Stimulated activated CD4-positive, alpha-beta T cell treated with anti-CD3 and anti-CD28 coated beads, Interleukin-15, amount 100 ng/mL, for 1 hour (primary cell): ENCODE measurements at regions not wholly inside any gene's neighbourhood (a gene's known extent, or its start where the extent isn't known, plus 50 kb on each side); places are given as distances from the start of the nearest gene placed in this dataset.
"Not testable (repeated sequence)": the region's sequence is repeated elsewhere in the genome, so short reads cannot be mapped to it uniquely, and the experiment has no call there.

Source experiments
- DNase-seq, 2 donors: peaks; one replicate each; pipeline ENCODE4 v3.0.0-alpha.2; 2020; ENCODE audit warnings: low read depth in 1 of 2, low spot score in 1 of 2

DNA sequence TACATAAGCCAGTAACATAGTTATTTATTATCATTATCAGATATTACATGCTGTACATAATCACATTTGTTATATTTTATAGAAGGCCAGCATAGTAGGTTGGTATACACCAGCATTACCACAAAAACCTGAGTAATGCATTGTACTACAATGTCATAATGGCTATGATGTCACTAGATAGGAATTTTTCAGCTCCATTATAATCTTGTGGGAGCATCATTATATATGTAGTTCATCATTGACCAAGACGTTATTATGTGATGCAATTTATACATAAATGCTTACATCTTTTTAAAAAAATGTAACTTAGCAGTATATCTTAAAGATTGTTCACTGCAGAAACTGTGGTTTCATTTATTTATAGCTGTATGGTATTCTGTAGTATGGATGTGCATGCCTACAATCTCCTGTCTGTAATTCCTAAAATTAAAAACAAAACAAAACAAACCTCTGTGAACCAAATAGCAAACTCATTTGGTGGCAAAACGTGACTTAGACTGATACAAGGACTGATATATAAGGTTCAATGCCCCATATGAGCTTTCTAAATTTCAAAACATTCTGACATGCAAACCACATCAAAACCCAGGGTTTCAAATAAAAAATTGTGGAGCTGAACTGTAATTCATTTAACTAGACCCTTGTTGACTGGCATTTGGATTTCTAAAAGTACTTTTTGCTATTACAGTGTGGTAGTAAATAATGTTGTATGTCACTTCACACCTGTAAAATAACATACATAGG lies 250.9 kb downstream of the DLEU7 start:
- DNase-seq, result no peak

DNA sequence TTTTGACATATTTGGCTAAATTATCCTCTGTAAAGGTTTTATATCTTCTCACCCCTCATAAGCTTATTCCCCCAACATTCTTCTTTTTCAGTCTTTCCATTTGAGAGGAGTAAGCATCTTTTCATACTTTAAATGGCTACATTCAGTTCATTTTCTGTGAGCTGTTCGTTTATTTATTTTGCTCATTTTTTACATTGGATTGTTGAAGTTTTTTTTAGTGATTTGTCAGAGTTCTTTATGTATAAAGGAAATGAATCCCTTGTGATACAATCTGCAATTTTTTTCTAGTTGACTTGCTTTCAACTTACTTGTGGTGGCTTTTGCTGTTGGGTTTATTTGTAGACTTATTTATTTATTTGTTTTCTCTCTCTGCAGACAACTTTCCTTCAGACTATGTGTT lies 250.3 kb downstream of the DLEU7 start:
- DNase-seq, result no peak

GRCh38 chr13:50594276-50595051 lies 249.0 kb downstream of the DLEU7 start:
- DNase-seq, result no peak

GRCh38 chr13:50595196-50595595 lies 248.3 kb downstream of the DLEU7 start:
- DNase-seq, result no peak

- no peak for DNase-seq
Observed at GRCh38 chr13:50596156-50596555, 247.3 kb downstream of the DLEU7 start.

DNA sequence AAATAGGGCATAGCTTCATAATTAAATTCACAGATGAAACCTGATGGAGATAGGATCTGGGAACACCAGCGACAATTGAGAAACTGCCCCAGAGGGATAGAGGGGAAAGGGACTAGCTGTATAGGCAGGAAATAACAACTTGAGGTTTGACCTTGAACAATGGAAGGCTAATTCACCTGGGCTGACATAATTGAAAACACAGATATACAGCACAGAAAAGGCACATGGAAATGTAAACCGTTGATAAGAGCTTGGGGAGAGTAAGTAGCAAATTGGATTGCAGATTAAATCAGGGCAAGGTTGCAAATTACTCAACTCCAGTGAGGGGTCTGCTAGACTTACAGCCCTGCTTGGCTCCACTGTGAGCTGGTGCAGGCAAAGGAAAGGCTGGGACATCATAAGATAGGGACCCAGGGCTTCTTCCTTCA lies 246.7 kb downstream of the DLEU7 start:
- DNase-seq, result no peak

- no peak for DNase-seq
Observed at GRCh38 chr13:50598338-50598737, 245.2 kb downstream of the DLEU7 start.

DNA sequence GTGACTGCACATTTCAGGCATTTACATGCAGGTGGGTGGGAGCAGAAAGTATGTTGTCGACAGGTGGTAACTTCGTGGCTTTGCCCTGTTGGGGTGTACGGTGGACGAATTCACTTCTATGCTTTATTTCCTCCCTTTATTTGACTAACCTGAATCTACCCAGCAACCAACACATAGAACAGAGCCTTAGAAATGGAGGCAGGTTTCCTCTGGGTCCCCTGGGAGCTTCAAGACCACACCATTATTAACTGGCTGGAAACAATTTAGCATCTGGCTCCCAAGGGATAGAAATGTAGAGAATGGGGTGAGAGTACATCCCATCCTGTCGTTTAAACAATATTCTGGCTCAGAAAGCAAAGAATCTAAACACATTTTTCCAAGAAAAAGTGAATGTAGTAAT lies 244.4 kb downstream of the DLEU7 start:
- no peak for DNase-seq

- no peak for DNase-seq
Observed at GRCh38 chr13:50599927-50600326, 243.6 kb downstream of the DLEU7 start.

GRCh38 chr13:50608370-50608769 lies 235.1 kb downstream of the DLEU7 start:
- DNase-seq, result no peak

- no peak for DNase-seq
Observed at GRCh38 chr13:50609011-50609410, 234.5 kb downstream of the DLEU7 start.

DNA sequence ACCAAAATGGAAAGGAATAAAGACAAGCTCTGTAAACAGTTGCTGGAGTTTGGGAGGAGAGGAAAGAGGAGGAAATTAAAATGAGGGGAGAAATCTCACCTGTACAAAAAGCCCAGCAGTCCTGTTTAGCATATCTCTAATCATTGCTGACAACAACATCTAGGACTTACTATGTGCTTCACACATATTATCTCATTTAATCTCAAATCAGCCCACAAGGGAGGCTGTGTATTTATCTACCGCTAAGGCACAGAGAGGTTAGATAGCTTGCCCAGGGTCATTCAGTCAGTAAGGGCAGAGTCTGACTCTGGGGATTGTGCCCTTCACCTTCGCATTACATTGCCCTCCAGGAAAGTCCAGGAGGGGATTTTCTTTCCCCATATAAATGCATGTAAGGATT lies 233.3 kb downstream of the DLEU7 start:
- DNase-seq, result no peak

GRCh38 chr13:50611117-50611781 lies 232.2 kb downstream of the DLEU7 start:
- DNase-seq, result no peak

DNA sequence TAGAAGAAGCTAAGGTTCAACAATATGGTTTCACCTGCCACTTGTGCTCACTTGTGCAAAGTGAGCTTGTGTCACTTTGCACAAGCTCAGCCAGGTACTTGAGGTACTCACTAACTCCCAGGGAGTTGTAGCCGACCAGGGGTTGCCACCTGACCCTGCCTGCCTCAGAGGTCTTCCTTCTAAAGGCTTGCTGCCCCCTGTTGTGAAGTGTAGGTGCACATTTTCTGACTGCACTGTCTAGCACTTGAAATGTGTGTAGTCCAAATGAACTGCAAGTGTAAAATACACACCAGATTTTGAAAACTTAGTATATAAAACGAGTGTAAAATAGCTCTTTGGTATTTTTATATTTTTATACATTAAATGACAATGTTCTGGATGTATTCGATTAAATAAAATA lies 230.8 kb downstream of the DLEU7 start:
- DNase-seq, result no peak

DNA sequence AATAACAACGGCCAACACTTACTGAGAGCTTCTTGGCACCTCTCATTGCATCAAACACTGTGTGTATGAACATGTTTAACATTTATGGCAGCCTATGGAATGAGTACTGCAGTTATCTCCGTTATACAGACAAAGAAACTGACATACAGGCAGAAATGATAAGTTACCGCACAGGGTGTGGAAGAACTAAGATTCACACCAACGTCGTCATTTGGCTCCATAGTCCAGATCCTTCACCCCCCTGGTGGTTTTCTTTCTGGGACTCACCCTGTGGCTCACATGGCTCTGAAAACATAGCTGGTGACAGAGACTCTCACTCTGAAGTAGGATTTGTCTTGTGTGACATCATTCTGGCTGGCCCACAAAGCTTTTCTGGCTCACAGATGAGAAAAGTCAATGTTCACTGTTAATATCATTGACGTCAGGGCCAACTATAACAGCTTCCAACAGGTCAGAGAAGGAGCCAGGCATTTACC lies 230.1 kb downstream of the DLEU7 start:
- DNase-seq, result no peak

DNA sequence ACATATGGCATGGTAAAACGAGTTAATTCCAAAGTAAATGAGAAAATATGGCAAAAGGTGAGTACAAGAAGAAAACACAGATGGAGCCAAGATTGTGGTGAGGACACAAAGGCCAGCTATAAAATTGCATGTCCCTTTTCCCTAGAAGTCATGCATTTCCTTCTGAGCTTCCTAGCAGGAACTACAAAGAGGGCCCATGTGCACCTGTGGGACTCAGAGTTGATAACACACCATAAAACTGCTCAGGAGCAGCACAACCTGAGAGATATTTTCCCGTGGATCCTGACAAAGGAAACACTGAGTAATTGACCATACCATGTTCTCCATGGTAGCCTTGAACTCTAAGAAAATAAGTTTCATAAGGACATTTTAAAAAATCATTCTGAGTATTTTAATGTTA lies 228.3 kb downstream of the DLEU7 start:
- DNase-seq, result no peak

DNA sequence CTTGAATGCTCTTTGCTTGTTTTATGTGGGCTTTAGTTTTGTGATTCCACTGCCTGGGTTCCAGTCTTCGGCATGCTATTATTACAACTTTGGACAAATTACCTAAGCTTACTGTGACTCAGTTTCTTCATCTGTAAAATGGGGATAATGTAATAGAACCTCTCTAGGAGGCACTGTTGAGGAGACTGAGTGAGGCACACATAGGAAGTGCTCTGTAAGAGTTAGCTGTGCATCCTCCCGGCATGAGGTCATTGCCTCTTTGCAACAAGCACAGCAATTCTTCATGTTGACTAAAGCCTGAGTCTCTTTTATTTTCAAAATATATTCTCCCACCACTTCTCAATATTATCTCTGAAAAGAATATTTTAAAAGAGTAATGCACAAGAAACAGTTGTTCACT lies 227.4 kb downstream of the DLEU7 start:
- no peak for DNase-seq

GRCh38 chr13:50617134-50617721 lies 226.3 kb downstream of the DLEU7 start:
- DNase-seq, result no peak

DNA sequence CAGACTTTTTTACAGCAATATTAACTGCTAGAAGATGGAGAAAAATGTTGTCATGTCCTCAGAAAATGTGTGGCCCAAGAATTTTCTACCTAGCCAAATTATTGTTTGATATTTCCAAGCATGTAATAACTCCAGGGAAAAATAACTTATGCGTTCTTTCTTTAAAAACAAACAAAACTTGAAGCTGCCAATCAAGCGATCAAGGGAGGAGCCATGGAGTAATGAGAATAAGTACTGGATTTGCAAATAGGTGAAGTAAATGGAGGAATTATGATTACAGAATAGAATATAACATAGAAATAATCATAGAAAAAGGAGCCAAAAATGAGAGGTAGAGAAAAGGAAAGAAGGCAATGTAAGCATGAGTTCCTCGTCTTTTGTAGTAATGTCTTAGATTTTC lies 225.3 kb downstream of the DLEU7 start:
- DNase-seq, result no peak

DNA sequence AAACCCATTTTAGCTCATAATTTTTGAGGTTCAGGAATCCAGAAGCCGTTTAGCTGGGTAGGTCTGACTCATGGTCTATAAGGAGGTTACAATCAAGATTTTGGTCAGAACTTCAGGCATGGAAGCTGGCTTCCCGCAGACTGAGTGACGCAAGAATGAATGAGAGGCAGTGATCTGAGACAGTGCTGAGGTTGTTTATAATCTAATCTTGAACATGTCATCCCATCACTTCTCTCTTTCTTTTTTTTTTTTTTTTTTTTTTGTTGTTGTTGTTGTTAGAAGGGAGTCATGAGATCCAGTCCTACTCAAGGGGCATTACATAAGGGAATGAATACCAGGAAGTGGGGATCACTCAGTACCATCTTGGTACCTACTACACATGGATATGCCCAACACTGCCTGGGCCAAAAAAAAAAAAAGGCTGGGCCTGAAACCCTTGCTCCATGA lies 217.4 kb downstream of the DLEU7 start:
- DNase-seq, result no peak

- no peak for DNase-seq
Observed at GRCh38 chr13:50627111-50627510, 216.4 kb downstream of the DLEU7 start.

DNA sequence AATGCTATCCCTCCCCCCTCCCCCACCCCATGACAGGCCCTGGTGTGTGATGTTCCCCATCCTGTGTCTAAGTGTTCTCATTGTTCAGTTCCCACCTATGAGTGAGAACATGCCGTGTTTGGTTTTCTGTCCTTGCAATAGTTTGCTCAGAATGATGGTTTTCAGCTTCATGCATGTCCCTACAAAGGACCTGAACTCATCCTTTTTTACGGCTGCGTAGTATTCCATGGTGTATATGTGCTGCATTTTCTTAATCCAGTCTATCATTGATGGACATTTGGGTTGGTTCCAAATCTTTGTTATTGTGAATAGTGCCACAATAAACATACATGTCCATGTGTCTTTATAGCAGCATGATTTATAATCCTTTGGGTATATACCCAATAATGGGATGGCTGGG lies 215.0 kb downstream of the DLEU7 start:
- DNase-seq, result not testable (repeated sequence)
